HEK293 (cell line): ENCODE measurements at regions not wholly inside any gene's neighbourhood (a gene's known extent, or its start where the extent isn't known, plus 50 kb on each side); places are given as distances from the start of the nearest gene placed in this dataset.

Experiments used
- CTCF ChIA-PET: fragments of 350-600 bp; formaldehyde crosslinking; extraction: SDS; loops from one replicate; lab custom pipeline; 2021; ENCODE audit warnings: antibody characterized with exemption; lab: Yijun Ruan, JAX
- POLR2A ChIA-PET: fragments of 300-600 bp; formaldehyde crosslinking; extraction: SDS; loops from one replicate; lab custom pipeline; 2020; ENCODE audit warnings: antibody characterized with exemption, inconsistent platforms; lab: Yijun Ruan, JAX
- H3K27ac ChIP-seq: fragments of 200-500 bp; sonication (Bioruptor generic); 2 replicates; pipeline ENCODE4 v1.5.1; 2014; ENCODE audit warnings: low read depth, low read length, control low read depth, inconsistent platforms; ENCODE audit errors: extremely low read depth
- H3K36me3 ChIP-seq, 2 experiments: fragments of 200-500 bp in 1 of 2; sonication (Bioruptor generic) in 1 of 2; 1 replicate in 1 of 2; 2 replicates in 1 of 2; pipeline ENCODE4 v1.5.1; 2014 to 2017; ENCODE audit warnings: inconsistent platforms in 2 of 2, low read length in 2 of 2; ENCODE audit not compliant: control insufficient read depth in 2 of 2, insufficient read depth in 1 of 2
- H3K4me1 ChIP-seq: fragments of 200-500 bp; sonication (Bioruptor generic); 2 replicates; pipeline ENCODE4 v1.5.1; 2014; ENCODE audit warnings: mild to moderate bottlenecking, low read length, inconsistent platforms; ENCODE audit not compliant: control insufficient read depth, insufficient read depth
- H3K4me3 ChIP-seq: 2 replicates; pipeline ENCODE4 v1.5.1; 2011; ENCODE audit warnings: low read depth, mild to moderate bottlenecking, control low read depth, low read length, moderate library complexity
- H3K9me3 ChIP-seq: fragments of 200-500 bp; sonication (Bioruptor generic); 2 replicates; pipeline ENCODE4 v1.5.1; 2014; ENCODE audit warnings: low read depth, low read length, inconsistent platforms; ENCODE audit not compliant: control insufficient read depth, insufficient read depth
- CTCF ChIP-seq: fragments of 450-650 bp; formaldehyde crosslinking; IDR thresholded peaks from 2 replicates; pipeline ENCODE4 v1.5.1; 2016; ENCODE audit warnings: missing biosample characterization, missing genetic modification characterization
- ELK4 ChIP-seq: IDR thresholded peaks from 2 replicates; pipeline ENCODE4 v1.6.1; 2011; ENCODE audit warnings: mild to moderate bottlenecking, low read depth, low read length, borderline replicate concordance
- HOXA7 ChIP-seq: sonication (generic); formaldehyde crosslinking; IDR thresholded peaks from 2 replicates; pipeline ENCODE4 v1.8.1; 2022; ENCODE audit warnings: missing genetic modification reagents, borderline replicate concordance
- HOXC10 ChIP-seq: sonication (generic); formaldehyde crosslinking; IDR thresholded peaks from 2 replicates; pipeline ENCODE4 v1.8.1; 2023; ENCODE audit warnings: mild to moderate bottlenecking, missing genetic modification reagents
- HOXD13 ChIP-seq: sonication (generic); formaldehyde crosslinking; IDR thresholded peaks from 2 replicates; pipeline ENCODE4 v1.8.0; 2022; ENCODE audit warnings: missing genetic modification reagents, borderline replicate concordance
- KLF7 ChIP-seq: fragments of 450-650 bp; formaldehyde crosslinking; IDR thresholded peaks from 2 replicates; pipeline ENCODE4 v1.5.1; 2016; ENCODE audit warnings: missing biosample characterization, missing genetic modification characterization, borderline replicate concordance
- MYNN ChIP-seq: fragments of 450-650 bp; formaldehyde crosslinking; IDR thresholded peaks from 2 replicates; pipeline ENCODE4 v1.5.1; 2016; ENCODE audit warnings: missing biosample characterization, missing genetic modification characterization, borderline replicate concordance
- ZBTB6 ChIP-seq: fragments of 450-650 bp; formaldehyde crosslinking; IDR thresholded peaks from 2 replicates; pipeline ENCODE4 v1.5.1; 2017; ENCODE audit warnings: missing biosample characterization, missing genetic modification characterization
- ZFP41 ChIP-seq: fragments of 450-650 bp; formaldehyde crosslinking; IDR thresholded peaks from 2 replicates; pipeline ENCODE4 v1.5.1; 2016; ENCODE audit warnings: missing biosample characterization, missing genetic modification characterization, borderline replicate concordance
- ZNF146 ChIP-seq: fragments of 450-650 bp; formaldehyde crosslinking; IDR thresholded peaks from 2 replicates; pipeline ENCODE4 v1.5.1; 2016; ENCODE audit warnings: missing biosample characterization, missing genetic modification characterization
- ZNF223 ChIP-seq: fragments of 450-650 bp; formaldehyde crosslinking; IDR thresholded peaks from 2 replicates; pipeline ENCODE4 v1.5.1; 2016; ENCODE audit warnings: missing biosample characterization, missing genetic modification characterization
- ZNF248 ChIP-seq: fragments of 450-650 bp; formaldehyde crosslinking; IDR thresholded peaks from 2 replicates; pipeline ENCODE4 v1.5.1; 2017; ENCODE audit warnings: missing biosample characterization, missing genetic modification characterization
- ZNF280D ChIP-seq: fragments of 450-650 bp; formaldehyde crosslinking; IDR thresholded peaks from 2 replicates; pipeline ENCODE4 v1.5.1; 2016; ENCODE audit warnings: missing biosample characterization, missing genetic modification characterization
- ZNF354C ChIP-seq: fragments of 450-650 bp; formaldehyde crosslinking; IDR thresholded peaks from 2 replicates; pipeline ENCODE4 v1.5.1; 2016; ENCODE audit warnings: missing biosample characterization, missing genetic modification characterization, low read depth, borderline replicate concordance
- ZNF449 ChIP-seq: fragments of 450-650 bp; formaldehyde crosslinking; IDR thresholded peaks from 2 replicates; pipeline ENCODE4 v1.5.1; 2017; ENCODE audit warnings: missing biosample characterization, mild to moderate bottlenecking, missing genetic modification characterization, moderate library complexity
- ZNF510 ChIP-seq: fragments of 450-650 bp; formaldehyde crosslinking; IDR thresholded peaks from 2 replicates; pipeline ENCODE4 v1.5.1; 2018; ENCODE audit warnings: mild to moderate bottlenecking, missing genetic modification characterization, missing biosample characterization; ENCODE audit not compliant: insufficient replicate concordance
- ZNF530 ChIP-seq: fragments of 450-650 bp; formaldehyde crosslinking; IDR thresholded peaks from 2 replicates; pipeline ENCODE4 v1.5.1; 2016; ENCODE audit warnings: low read depth, missing biosample characterization, missing genetic modification characterization
- ZNF571 ChIP-seq: fragments of 450-650 bp; formaldehyde crosslinking; IDR thresholded peaks from 2 replicates; pipeline ENCODE4 v1.5.0; 2017; ENCODE audit warnings: missing biosample characterization, missing genetic modification characterization
- ZNF639 ChIP-seq: fragments of 450-650 bp; formaldehyde crosslinking; IDR thresholded peaks from 2 replicates; pipeline ENCODE4 v1.5.1; 2016; ENCODE audit warnings: missing biosample characterization, missing genetic modification characterization
- ZNF707 ChIP-seq: fragments of 450-650 bp; formaldehyde crosslinking; IDR thresholded peaks from 2 replicates; pipeline ENCODE4 v1.5.1; 2016; ENCODE audit warnings: missing biosample characterization, missing genetic modification characterization
- ZNF768 ChIP-seq: fragments of 450-650 bp; formaldehyde crosslinking; IDR thresholded peaks from 2 replicates; pipeline ENCODE4 v1.5.1; 2018; ENCODE audit warnings: missing biosample characterization, mild to moderate bottlenecking, missing genetic modification characterization
- ZNF791 ChIP-seq: fragments of 450-650 bp; formaldehyde crosslinking; IDR thresholded peaks from 2 replicates; pipeline ENCODE4 v1.5.1; 2016; ENCODE audit warnings: missing biosample characterization, missing genetic modification characterization

GRCh38 chr4:19883841-19884240, 367.9 kb upstream of the SLIT2 start:
- Histone ChIP-seq H3K36me3 (no peaks in the 10 kb centered on the region), H3K9me3 (no peaks in the 10 kb centered on the region), H3K27ac (no peak overlapping the region), H3K4me1 (no peaks in the 10 kb centered on the region), H3K4me3 (no peak overlapping the region)
- ChIA-PET POLR2A (no interaction called here), CTCF (no interaction called here)
- no peak for TF ChIP-seq MYNN (tag by site-specific recombination)
- TF ChIP-seq ZNF146 (tag by site-specific recombination): no peak
- no peak for TF ChIP-seq ZBTB6

- H3K4me3 ChIP-seq: no peak overlapping the region
- no peaks in the 10 kb centered on the region for H3K36me3 ChIP-seq
- no peak for TF ChIP-seq ZNF223 (tag by site-specific recombination)
- TF ChIP-seq ELK4: no peak
- no peak for TF ChIP-seq HOXD13 (CRISPR knock-in tag)
- no peak for TF ChIP-seq ZNF639 (tag by site-specific recombination)
- TF ChIP-seq ZNF280D (tag by site-specific recombination): no peak
- TF ChIP-seq ZNF449 (tag by site-specific recombination): no peak
- no peak for TF ChIP-seq ZNF510 (tag by site-specific recombination)
- no peak for TF ChIP-seq HOXC10 (CRISPR knock-in tag)
- no peak for TF ChIP-seq ZNF571 (tag by site-specific recombination)
- H3K4me1 ChIP-seq: no peaks in the 10 kb centered on the region
- no peaks in the 10 kb centered on the region for H3K9me3 ChIP-seq
- ChIA-PET POLR2A (no interaction called here), CTCF (interaction anchor here (0.7 kb wide), 1 partner anchor 563 kb away, joined by 3 read pairs; no protein-coding TSS in a partner anchor)
- no peak overlapping the region for H3K27ac ChIP-seq
Observed at GRCh38 chr4:19880206-19880605, 371.5 kb upstream of the SLIT2 start.

- CTCF ChIA-PET: no interaction called here
- POLR2A ChIA-PET: no interaction called here
- TF ChIP-seq ZNF707 (tag by site-specific recombination) (no peak), CTCF (tag by site-specific recombination) (no peak), ZNF791 (tag by site-specific recombination) (no peak), KLF7 (tag by site-specific recombination) (no peak), ZNF571 (tag by site-specific recombination) (no peak), HOXD13 (CRISPR knock-in tag) (no peak), HOXA7 (CRISPR knock-in tag) (no peak), ZNF768 (tag by site-specific recombination) (no peak), ZNF530 (tag by site-specific recombination) (no peak), ZNF354C (tag by site-specific recombination) (no peak), ZNF248 (tag by site-specific recombination) (no peak), ZFP41 (tag by site-specific recombination) (no peak), MYNN (tag by site-specific recombination) (no peak)
Observed at GRCh38 chr4:19879330-19879729, 372.4 kb upstream of the SLIT2 start.

More at GRCh38 chr4:19879330-19879729, 372.4 kb upstream of the SLIT2 start:
- no peak overlapping the region for H3K27ac ChIP-seq
- H3K4me1 ChIP-seq: no peaks in the 10 kb centered on the region
- H3K36me3 ChIP-seq: no peaks in the 10 kb centered on the region
- no peak overlapping the region for H3K4me3 ChIP-seq
- H3K9me3 ChIP-seq: no peaks in the 10 kb centered on the region
